IMR-90 (cell line): ENCODE measurements at regions not wholly inside any gene's neighbourhood (a gene's known extent, or its start where the extent isn't known, plus 50 kb on each side); places are given as distances from the start of the nearest gene placed in this dataset.
A peak's percentile ranks its signal among the peaks of the same experiment; 100 is the strongest.

Source experiments
- ATAC-seq: fragments of 200-7000 bp; cut with Tn5 transposase; 2 replicates; pipeline ENCODE4 v1.9.1; 2020; ENCODE audit warnings: low read depth, mild to moderate bottlenecking, moderate library complexity
- BruUV-seq: library from RNA; stranded (reverse); fragments of 400-500 nt; replicated peaks from 2 replicates; lab custom pipeline; 2021; lab: Mats Ljungman, UMichigan
- CTCF ChIA-PET: fragments of 300-600 bp; formaldehyde crosslinking; extraction: SDS; loops from one replicate; lab custom pipeline; 2021; ENCODE audit warnings: antibody characterized with exemption; lab: Yijun Ruan, JAX
- POLR2A ChIA-PET: fragments of 300-600 bp; sonication (Branson Sonifier 250); formaldehyde crosslinking; loops from one replicate; lab custom pipeline; 2022; ENCODE audit warnings: antibody characterized with exemption; ENCODE audit not compliant: unreplicated experiment; lab: Charles Lee
- DNase-seq: peaks from one replicate; pipeline ENCODE4 v3.0.0; 2013
- H2AFZ ChIP-seq: replicated peaks from 2 replicates; pipeline ENCODE3; 2013; ENCODE audit warnings: low read length, mild to moderate bottlenecking; ENCODE audit not compliant: poor library complexity
- H2AK5ac ChIP-seq: 2 replicates; pipeline ENCODE4 v1.6.1; 2013; ENCODE audit warnings: low read depth, low read length, inconsistent platforms
- H2AK9ac ChIP-seq: replicated peaks from 2 replicates; pipeline ENCODE3; 2013; ENCODE audit warnings: mild to moderate bottlenecking, low read depth, low read length, moderate library complexity; ENCODE audit not compliant: poor library complexity
- H2BK120ac ChIP-seq: 2 replicates; pipeline ENCODE4 v1.6.1; 2013; ENCODE audit warnings: low read depth, low read length, inconsistent platforms
- H2BK15ac ChIP-seq: 3 replicates; pipeline ENCODE4 v1.6.1; 2013; ENCODE audit warnings: low read depth, low read length, inconsistent platforms
- H2BK20ac ChIP-seq: 2 replicates; pipeline ENCODE4 v1.6.1; 2013; ENCODE audit warnings: low read depth, mild to moderate bottlenecking, inconsistent platforms, low read length, moderate library complexity
- H2BK5ac ChIP-seq: 2 replicates; pipeline ENCODE4 v1.6.1; 2013; ENCODE audit warnings: mild to moderate bottlenecking, low read depth, low read length, inconsistent platforms; ENCODE audit not compliant: poor library complexity, severe bottlenecking
- H3K14ac ChIP-seq: replicated peaks from 2 replicates; pipeline ENCODE4 v1.6.1; 2013; ENCODE audit warnings: low read depth, low read length, inconsistent platforms
- H3K18ac ChIP-seq: 2 replicates; pipeline ENCODE4 v1.6.1; 2013; ENCODE audit warnings: low read depth, low read length, control low read depth
- H3K23ac ChIP-seq: 2 replicates; pipeline ENCODE4 v1.6.1; 2013; ENCODE audit warnings: low read depth, low read length, inconsistent platforms
- H3K27ac ChIP-seq: 2 replicates; pipeline ENCODE4 v1.5.1; 2013; ENCODE audit warnings: mild to moderate bottlenecking, control low read depth, low read length; ENCODE audit not compliant: insufficient read depth
- H3K27me3 ChIP-seq: 2 replicates; pipeline ENCODE4 v1.6.1; 2013; ENCODE audit warnings: low read length; ENCODE audit not compliant: control insufficient read depth, insufficient read depth
- H3K36me3 ChIP-seq: 2 replicates; pipeline ENCODE4 v1.6.1; 2013; ENCODE audit warnings: low read length, mixed read lengths; ENCODE audit not compliant: control insufficient read depth, insufficient read depth
- H3K4ac ChIP-seq: 2 replicates; pipeline ENCODE4 v1.6.1; 2013; ENCODE audit warnings: low read depth, low read length, inconsistent platforms
- H3K4me1 ChIP-seq: 2 replicates; pipeline ENCODE4 v1.6.1; 2013; ENCODE audit warnings: low read length, mixed read lengths; ENCODE audit not compliant: control insufficient read depth, insufficient read depth
- H3K4me2 ChIP-seq: 2 replicates; pipeline ENCODE4 v1.6.1; 2013; ENCODE audit warnings: low read depth, mild to moderate bottlenecking, control low read depth, low read length, moderate library complexity
- H3K4me3 ChIP-seq: 2 replicates; pipeline ENCODE4 v1.5.1; 2013; ENCODE audit warnings: low read depth, mild to moderate bottlenecking, control low read depth, low read length, moderate library complexity; ENCODE audit not compliant: insufficient read depth
- H3K56ac ChIP-seq: 2 replicates; pipeline ENCODE4 v1.6.1; 2013; ENCODE audit warnings: low read length, inconsistent platforms; ENCODE audit not compliant: insufficient read depth; ENCODE audit errors: extremely low read depth
- H3K79me1 ChIP-seq, 2 experiments: 2 replicates each; pipeline ENCODE4 v1.6.1; 2013; ENCODE audit warnings: low read length in 2 of 2, inconsistent platforms in 1 of 2, low read depth in 1 of 2
- H3K9ac ChIP-seq: 2 replicates; pipeline ENCODE4 v1.6.1; 2013; ENCODE audit warnings: low read depth, low read length, control low read depth
- H3K9me1 ChIP-seq: 2 replicates; pipeline ENCODE4 v1.6.1; 2013; ENCODE audit warnings: low read length, inconsistent platforms; ENCODE audit not compliant: insufficient read depth
- H3K9me3 ChIP-seq: 2 replicates; pipeline ENCODE4 v1.6.1; 2013; ENCODE audit warnings: low read length; ENCODE audit not compliant: control insufficient read depth, insufficient read depth
- H4K20me1 ChIP-seq: 2 replicates; pipeline ENCODE4 v1.6.1; 2013; ENCODE audit warnings: low read length, inconsistent platforms; ENCODE audit not compliant: insufficient read depth
- H4K5ac ChIP-seq: 2 replicates; pipeline ENCODE4 v1.6.1; 2013; ENCODE audit warnings: mild to moderate bottlenecking, low read depth, low read length, control low read depth
- H4K8ac ChIP-seq, 2 experiments: 2 replicates each; pipeline ENCODE4 v1.6.1; 2013; ENCODE audit warnings: low read depth in 2 of 2, low read length in 2 of 2, control low read depth in 1 of 2, inconsistent platforms in 1 of 2
- H4K91ac ChIP-seq: 2 replicates; pipeline ENCODE4 v1.6.1; 2013; ENCODE audit warnings: low read depth, low read length, inconsistent platforms; ENCODE audit not compliant: insufficient read depth
- BHLHE40 ChIP-seq: fragments of 150-350 bp; IDR thresholded peaks from 2 replicates; pipeline ENCODE4 v1.6.1; 2016; ENCODE audit warnings: mild to moderate bottlenecking, low read depth, low read length
- CEBPB ChIP-seq: IDR thresholded peaks from 2 replicates; pipeline ENCODE4 v1.6.1; 2012; ENCODE audit warnings: low read depth, low read length, improper control_type of control experiment
- CHD1 ChIP-seq: IDR thresholded peaks from 2 replicates; pipeline ENCODE4 v1.6.1; 2012; ENCODE audit warnings: low read depth, low read length, improper control_type of control experiment
- CTCF ChIP-seq: conservative IDR thresholded peaks from 2 replicates; pipeline ENCODE4 v1.5.1; 2012; ENCODE audit warnings: mild to moderate bottlenecking, low read depth, low read length, improper control_type of control experiment
- ELK1 ChIP-seq: fragments of 150-350 bp; IDR thresholded peaks from 2 replicates; pipeline ENCODE4 v1.6.1; 2016; ENCODE audit warnings: low read depth, mild to moderate bottlenecking, low read length, moderate library complexity, borderline replicate concordance
- MAZ ChIP-seq: IDR thresholded peaks from 2 replicates; pipeline ENCODE4 v1.6.1; 2012; ENCODE audit warnings: low read depth, mild to moderate bottlenecking, low read length, improper control_type of control experiment, moderate library complexity, borderline replicate concordance
- MXI1 ChIP-seq: IDR thresholded peaks from 2 replicates; pipeline ENCODE4 v1.6.1; 2012; ENCODE audit warnings: low read depth, mild to moderate bottlenecking, low read length, moderate library complexity, borderline replicate concordance
- NFE2L2 ChIP-seq: fragments of 150-350 bp; IDR thresholded peaks from 2 replicates; pipeline ENCODE4 v1.6.1; 2016; ENCODE audit warnings: low read depth, mild to moderate bottlenecking, low read length
- POLR2A ChIP-seq: IDR thresholded peaks from 2 replicates; pipeline ENCODE4 v1.6.1; 2012; ENCODE audit warnings: mild to moderate bottlenecking, low read depth, low read length
- RAD21 ChIP-seq: IDR thresholded peaks from 2 replicates; pipeline ENCODE4 v1.6.1; 2012; ENCODE audit warnings: low read length, improper control_type of control experiment
- RFX5 ChIP-seq: IDR thresholded peaks from 2 replicates; pipeline ENCODE4 v1.8.0; 2012; ENCODE audit warnings: low read depth, mild to moderate bottlenecking, low read length, moderate library complexity
- SMC3 ChIP-seq: fragments of 150-350 bp; IDR thresholded peaks from 2 replicates; pipeline ENCODE4 v1.6.1; 2016; ENCODE audit warnings: low read depth, mild to moderate bottlenecking, antibody characterized with exemption, low read length, moderate library complexity
- USF2 ChIP-seq: fragments of 150-350 bp; IDR thresholded peaks from 2 replicates; pipeline ENCODE4 v1.6.1; 2017; ENCODE audit warnings: mild to moderate bottlenecking, antibody characterized with exemption, low read length, low read depth
- WGBS, 2 experiments: methylation state at CpG; one replicate each; pipeline versions ENCODE4 v1.1.5 to v1.1.7; 2013; ENCODE audit warnings: missing lambda C conversion rate in 2 of 2; ENCODE audit not compliant: insufficient read length in 1 of 2; ENCODE audit errors: extremely low coverage in 2 of 2; 5-methylcytosine and 5-hydroxymethylcytosine counted together
- dilution Hi-C: fragments of 300-500 bp; cut with HindIII; formaldehyde crosslinking; loops from one replicate; pipeline ENCODE4 v1.14.3; 2018; ENCODE audit warnings: low sequenced_read_pairs; ENCODE audit not compliant: unreplicated experiment
- in situ Hi-C: fragments of 300-500 bp; cut with MboI; formaldehyde crosslinking; loops from 3 replicates; pipeline ENCODE4 v1.14.3; 2019; ENCODE audit warnings: low sequenced_read_pairs, inconsistent platforms, mixed read lengths
- intact Hi-C: fragments of 100-400 bp; cut with micrococcal nuclease; formaldehyde crosslinking; loops from 2 replicates; pipeline ENCODE4 v1.10.0; 2022

GRCh38 chr12:65618588-65618987 lies 205.7 kb upstream of the HMGA2 start:
- Histone ChIP-seq H2AFZ (no peak overlapping the region), H2AK9ac (no peak overlapping the region), H2AK5ac (no peak overlapping the region), H4K91ac (no peak overlapping the region), H3K27ac (no peak overlapping the region), H3K4me2 (no peak overlapping the region), H3K23ac (no peak overlapping the region; the same call in 1 of the 2 replicates), H3K79me1 (peaks cover 3 to 9% of the 10 kb centered on the region in 2 experiments; a peak in 2 of 4 replicates), H2BK5ac (peak overlapping the region; percentile 67), H2BK120ac (peak overlapping the region; percentile 73; the same call in 1 of the 2 replicates), H3K27me3 (no peaks in the 10 kb centered on the region), H4K5ac (peak overlapping the region; percentile 44; the same call in 1 of the 2 replicates), H4K8ac (peak overlapping the region in 1 of 2 experiments; percentile 66; a peak in 1 of 4 replicates), H2BK15ac (0 out of 3 replicates have a peak overlapping the region, but pooled peaks have one; percentile 36), H3K18ac (peak overlapping the region; percentile 77; the same call in 1 of the 2 replicates), H3K9ac (no peak overlapping the region), H3K14ac (no peak overlapping the region; the same call in 1 of the 2 replicates), H2BK20ac (no peak overlapping the region; the same call in 1 of the 2 replicates), H3K36me3 (no peaks in the 10 kb centered on the region), H3K4ac (peak overlapping the region; percentile 20; the same call in 1 of the 2 replicates), H4K20me1 (no peaks in the 10 kb centered on the region), H3K9me3 (no peaks in the 10 kb centered on the region), H3K56ac (no peak overlapping the region), H3K9me1 (peaks cover 14% of the 10 kb centered on the region), H3K4me3 (no peak overlapping the region), H3K4me1 (peaks cover 17% of the 10 kb centered on the region)
- BruUV-seq, result no TSS peak
- TF ChIP-seq RAD21 (no peak), NFE2L2 (no peak), MAZ (no peak), CHD1 (no peak), POLR2A (no peak), BHLHE40 (no peak), CEBPB (no peak), RFX5 (no peak), CTCF (no peak), MXI1 (no peak), SMC3 (no peak), ELK1 (no peak), USF2 (no peak)
- CTCF ChIA-PET, result no interaction called here
- no CpG with 5 or more reads among the region's 2 CpGs for WGBS, 2 experiments
- intact Hi-C loops (no loop called here), in situ Hi-C loops (no loop called here), dilution Hi-C loops (no loop called here)
- POLR2A ChIA-PET, result interaction anchor here (0.6 kb wide), 1 partner anchor 106 kb away, joined by 3 read pairs; no protein-coding TSS in a partner anchor
- no peak for ATAC-seq
- DNase-seq, result no peak
